ENCODE measurements at regions not wholly inside any gene's neighbourhood (a gene's known extent, or its start where the extent isn't known, plus 50 kb on each side); places are given as distances from the start of the nearest gene placed in this dataset.

DNA sequence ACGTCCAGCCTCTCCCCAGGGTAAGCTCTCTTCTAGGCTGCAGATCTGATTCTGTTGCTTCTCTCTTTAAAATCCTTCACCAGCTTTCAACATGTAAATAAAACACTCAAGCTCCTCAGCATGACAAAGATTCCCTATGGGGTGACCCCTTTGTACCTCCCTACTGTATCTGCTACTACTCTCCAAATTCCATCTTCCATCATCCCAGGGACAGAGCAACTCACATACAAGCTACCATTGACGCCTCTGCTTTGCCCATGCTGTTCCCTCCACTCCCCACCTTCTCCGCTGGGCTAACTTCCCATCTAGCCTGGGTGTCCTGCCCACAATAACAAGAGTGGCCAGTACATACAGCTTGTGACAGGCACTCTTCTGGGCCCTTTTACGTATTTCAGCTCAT is 207.5 kb upstream of the ZBED5 start:
- in situ Hi-C loops (cut with HindIII; ENCODE audit: low sequenced_read_pairs), result no loop called here
- TF ChIP-seq, protein P1, sequence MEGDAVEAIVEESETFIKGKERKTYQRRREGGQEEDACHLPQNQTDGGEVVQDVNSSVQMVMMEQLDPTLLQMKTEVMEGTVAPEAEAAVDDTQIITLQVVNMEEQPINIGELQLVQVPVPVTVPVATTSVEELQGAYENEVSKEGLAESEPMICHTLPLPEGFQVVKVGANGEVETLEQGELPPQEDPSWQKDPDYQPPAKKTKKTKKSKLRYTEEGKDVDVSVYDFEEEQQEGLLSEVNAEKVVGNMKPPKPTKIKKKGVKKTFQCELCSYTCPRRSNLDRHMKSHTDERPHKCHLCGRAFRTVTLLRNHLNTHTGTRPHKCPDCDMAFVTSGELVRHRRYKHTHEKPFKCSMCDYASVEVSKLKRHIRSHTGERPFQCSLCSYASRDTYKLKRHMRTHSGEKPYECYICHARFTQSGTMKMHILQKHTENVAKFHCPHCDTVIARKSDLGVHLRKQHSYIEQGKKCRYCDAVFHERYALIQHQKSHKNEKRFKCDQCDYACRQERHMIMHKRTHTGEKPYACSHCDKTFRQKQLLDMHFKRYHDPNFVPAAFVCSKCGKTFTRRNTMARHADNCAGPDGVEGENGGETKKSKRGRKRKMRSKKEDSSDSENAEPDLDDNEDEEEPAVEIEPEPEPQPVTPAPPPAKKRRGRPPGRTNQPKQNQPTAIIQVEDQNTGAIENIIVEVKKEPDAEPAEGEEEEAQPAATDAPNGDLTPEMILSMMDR (IDR thresholded peaks at IDR 0.05; ENCODE audit: low read depth, low read length), result no peak

DNA sequence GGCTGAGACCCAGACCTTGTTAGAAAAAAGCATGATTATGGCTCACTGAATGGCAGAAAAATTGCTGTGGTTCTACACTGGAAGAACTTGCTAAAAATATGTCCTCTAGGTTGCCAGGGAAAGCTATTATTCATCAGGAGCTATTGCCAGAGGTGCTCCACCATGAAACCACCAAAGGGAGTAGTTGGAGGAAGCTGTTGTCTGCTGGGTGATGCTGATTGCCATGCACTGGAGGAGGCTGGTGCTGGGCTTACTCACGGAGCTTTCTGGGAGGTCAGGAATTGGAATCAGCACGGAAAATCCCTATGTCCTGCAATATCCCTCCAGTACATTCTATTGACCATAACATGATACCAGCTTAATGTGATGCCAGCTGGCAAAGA is 199.6 kb upstream of the ZBED5 start:
- no peak overlapping the region for H3K4me3 ChIP-seq (ENCODE audit: low read depth, low read length)
- no peak for DNase-seq (ENCODE audit: low read depth, low spot score)
- TF ChIP-seq, protein P1 (IDR thresholded peaks at IDR 0.05; ENCODE audit: low read depth, low read length), result no peak
- in situ Hi-C loops (cut with HindIII; ENCODE audit: low sequenced_read_pairs), result no loop called here

More for the DNA sequence above, 207.5 kb upstream of the ZBED5 start:
- DNase-seq (ENCODE audit: low read depth, low spot score), result no peak
- no peak overlapping the region for H3K4me3 ChIP-seq (ENCODE audit: low read depth, low read length)

GRCh38 chr11:11056749-11057471 is 199.1 kb upstream of the ZBED5 start:
- in situ Hi-C loops (cut with HindIII; ENCODE audit: low sequenced_read_pairs), result no loop called here
- H3K4me3 ChIP-seq (ENCODE audit: low read depth, low read length), result no peak overlapping the region
- DNase-seq (ENCODE audit: low read depth, low spot score), result no peak
- TF ChIP-seq, protein P1 (IDR thresholded peaks at IDR 0.05; ENCODE audit: low read depth, low read length), result no peak

DNA sequence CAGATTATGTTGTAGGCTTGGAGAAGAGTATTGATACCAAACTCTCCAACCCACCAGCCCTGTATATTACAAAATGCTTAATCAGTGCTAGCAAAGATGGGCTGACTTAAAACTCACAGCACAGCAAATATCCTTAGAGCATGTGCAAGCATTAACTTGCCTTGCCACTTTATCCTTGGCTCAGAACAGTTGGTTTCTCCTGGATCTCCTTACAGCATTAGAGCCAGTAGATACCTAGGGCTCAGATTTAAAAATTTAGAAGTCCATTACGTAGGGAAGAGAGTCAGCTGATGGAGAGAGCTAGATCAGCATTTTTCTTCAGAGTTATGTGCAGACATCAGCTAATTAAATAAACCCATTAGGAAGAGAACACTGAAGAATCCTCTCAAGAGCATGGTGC is 198.5 kb upstream of the ZBED5 start:
- TF ChIP-seq, protein P1 (IDR thresholded peaks at IDR 0.05; ENCODE audit: low read depth, low read length), result no peak
- no peak for DNase-seq (ENCODE audit: low read depth, low spot score)
- H3K4me3 ChIP-seq (ENCODE audit: low read depth, low read length), result no peak overlapping the region
- in situ Hi-C loops (cut with HindIII; ENCODE audit: low sequenced_read_pairs), result no loop called here

DNA sequence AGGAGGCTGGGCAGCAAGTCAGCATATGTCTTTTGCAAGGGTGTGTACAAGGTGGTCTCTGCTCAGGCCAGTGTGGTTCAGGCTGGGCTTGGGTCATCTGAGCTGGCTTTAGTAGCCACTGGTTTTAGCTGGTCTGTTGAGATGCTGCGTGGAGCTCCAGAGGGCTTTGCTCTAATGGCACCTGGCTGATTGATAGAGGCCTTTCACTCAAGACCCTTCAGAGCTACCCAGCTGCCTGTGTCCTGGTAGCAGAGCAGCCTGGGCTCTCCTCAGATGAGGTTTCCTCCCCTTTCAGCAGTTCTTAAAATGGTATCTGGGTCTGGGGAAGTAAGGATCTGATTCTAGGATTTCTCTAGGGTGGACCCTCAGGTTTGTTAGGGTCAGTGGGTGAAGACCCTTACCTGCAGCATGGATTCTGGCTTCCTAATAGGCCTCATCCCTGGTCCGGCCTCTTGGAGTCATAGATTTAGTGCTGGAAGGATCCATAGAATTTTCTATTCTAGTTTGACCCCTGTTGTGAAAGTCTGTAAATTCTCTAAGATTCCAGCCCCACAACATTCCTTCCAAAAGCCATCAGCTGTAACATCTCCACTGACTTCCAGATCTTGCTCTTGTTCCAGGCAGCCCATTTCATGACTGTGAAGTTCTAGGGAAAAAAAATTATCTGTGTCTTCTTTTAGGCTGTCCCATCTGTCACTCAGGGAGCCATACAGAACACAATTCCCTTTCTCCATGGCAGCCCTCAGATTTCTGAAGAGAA is 190.2 kb upstream of the ZBED5 start:
- TF ChIP-seq, protein P1 (IDR thresholded peaks at IDR 0.05; ENCODE audit: low read depth, low read length), result no peak
- in situ Hi-C loops (cut with HindIII; ENCODE audit: low sequenced_read_pairs), result no loop called here

DNA sequence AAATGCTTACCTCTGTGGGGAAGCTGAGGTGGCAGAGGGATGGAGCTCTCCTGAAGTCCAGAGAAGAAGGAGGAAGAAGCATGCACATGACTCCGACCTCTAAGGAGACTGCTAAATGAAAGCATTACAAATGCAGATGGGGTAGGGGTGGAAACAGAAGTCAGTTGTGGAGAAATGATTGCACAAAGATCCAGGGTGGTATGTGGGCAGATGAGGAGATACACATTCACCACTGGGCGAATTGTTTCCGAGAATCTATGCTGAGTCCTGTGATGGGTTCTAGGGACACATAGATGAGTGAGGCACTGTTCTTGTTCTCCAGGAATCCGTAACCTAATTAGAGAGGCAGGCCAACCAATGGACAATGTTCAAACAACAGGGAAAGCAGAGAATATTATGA is 188.9 kb upstream of the ZBED5 start:
- no peak for DNase-seq (ENCODE audit: low read depth, low spot score)
- TF ChIP-seq, protein P1 (IDR thresholded peaks at IDR 0.05; ENCODE audit: low read depth, low read length), result no peak
- in situ Hi-C loops (cut with HindIII; ENCODE audit: low sequenced_read_pairs), result no loop called here
- no peak overlapping the region for H3K4me3 ChIP-seq (ENCODE audit: low read depth, low read length)

More for the DNA sequence above, 190.2 kb upstream of the ZBED5 start:
- no peak overlapping the region for H3K4me3 ChIP-seq (ENCODE audit: low read depth, low read length)
- DNase-seq (ENCODE audit: low read depth, low spot score), result no peak

Measured in astrocyte of the spinal cord (primary cell).